H1 (cell line): ENCODE measurements at regions not wholly inside any gene's neighbourhood (a gene's known extent, or its start where the extent isn't known, plus 50 kb on each side); places are given as distances from the start of the nearest gene placed in this dataset.

Experiments used
- ASH2L ChIP-seq: fragments of 200-600, 300-600 bp; sonication (generic); IDR thresholded peaks from one replicate; pipeline ENCODE4 v1.7.1; 2017; ENCODE audit warnings: low read length
- ATF3 ChIP-seq: IDR thresholded peaks from 2 replicates; pipeline ENCODE4 v1.6.1; 2011; ENCODE audit warnings: low read depth, mild to moderate bottlenecking, low read length; ENCODE audit not compliant: insufficient read depth
- BACH1 ChIP-seq: IDR thresholded peaks from 2 replicates; pipeline ENCODE4 v1.6.1; 2012; ENCODE audit warnings: low read length, improper control_type of control experiment
- CHD1 ChIP-seq: IDR thresholded peaks from 2 replicates; pipeline ENCODE4 v1.6.1; 2012; ENCODE audit warnings: low read depth, low read length, improper control_type of control experiment
- CTCF ChIP-seq, 3 experiments: IDR thresholded peaks; 1 replicate in 2 of 3; 2 replicates in 1 of 3; pipeline versions ENCODE4 v1.5.1 to v1.6.1; 2011; ENCODE audit warnings: low read length in 3 of 3, mild to moderate bottlenecking in 3 of 3, inconsistent platforms in 2 of 3, low read depth in 1 of 3, moderate library complexity in 1 of 3; ENCODE audit not compliant: insufficient read depth in 1 of 3; ENCODE audit errors: control extremely low read depth in 1 of 3
- EZH2 ChIP-seq: fragments of 200-600 bp; sonication (generic); IDR thresholded peaks from 2 replicates; pipeline ENCODE4 v1.7.1; 2012; ENCODE audit warnings: low read depth, mild to moderate bottlenecking, moderate library complexity, low read length, inconsistent platforms; ENCODE audit not compliant: severe bottlenecking
- NRF1 ChIP-seq: IDR thresholded peaks from 2 replicates; pipeline ENCODE4 v1.6.1; 2011; ENCODE audit warnings: mild to moderate bottlenecking, low read depth, low read length, improper control_type of control experiment
- RFX5 ChIP-seq: IDR thresholded peaks from 2 replicates; pipeline ENCODE4 v1.6.1; 2011; ENCODE audit warnings: low read depth, low read length, improper control_type of control experiment, borderline replicate concordance
- SP2 ChIP-seq: IDR thresholded peaks from 2 replicates; pipeline ENCODE4 v1.6.1; 2012; ENCODE audit warnings: mild to moderate bottlenecking, low read length, inconsistent platforms
- USF2 ChIP-seq: IDR thresholded peaks from 2 replicates; pipeline ENCODE4 v1.6.1; 2011; ENCODE audit warnings: low read length, improper control_type of control experiment
- ZNF274 ChIP-seq: IDR thresholded peaks from 2 replicates; pipeline ENCODE4 v1.7.0; 2012; ENCODE audit warnings: low read length, borderline replicate concordance; ENCODE audit errors: extremely low read depth

DNA sequence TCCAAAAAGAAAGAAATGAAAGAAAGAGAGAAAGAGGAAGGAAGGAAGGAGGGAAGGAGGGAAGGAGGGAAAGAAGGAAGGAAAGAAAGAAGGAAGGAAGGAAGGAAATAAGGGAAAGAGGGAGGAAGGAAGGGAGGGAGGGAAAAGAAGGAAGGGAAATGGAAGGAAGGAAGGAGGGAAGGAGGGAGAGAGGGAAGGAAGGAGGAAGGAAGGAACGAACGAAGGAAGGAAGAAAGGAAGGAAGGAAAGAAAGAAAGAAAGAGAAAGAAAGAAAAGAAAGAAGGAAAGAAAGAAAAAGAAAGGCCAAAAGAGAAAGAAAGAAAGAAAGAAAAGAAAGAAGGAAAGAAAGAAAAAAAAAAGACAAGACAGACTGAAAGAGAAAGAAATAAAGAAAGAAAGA, 263.9 kb upstream of the ATP10B start:
- TF ChIP-seq CTCF (IDR thresholded peaks at IDR 0.05; ENCODE audit: control extremely low read depth in 1 of 3, insufficient read depth in 1 of 3, low read depth in 1 of 3, low read length in 3 of 3) (no peak), ZNF274 (no peak), EZH2 (no peak), ATF3 (no peak), RFX5 (no peak), SP2 (no peak), BACH1 (no peak), USF2 (no peak), ASH2L (no peak), CHD1 (no peak), NRF1 (no peak)
